MM.1S (cell line): ENCODE measurements at regions not wholly inside any gene's neighbourhood (a gene's known extent, or its start where the extent isn't known, plus 50 kb on each side); places are given as distances from the start of the nearest gene placed in this dataset.

Experiments
- DNase-seq: peaks from one replicate; pipeline ENCODE4 v3.0.0-alpha.2; 2015
- H2AFZ ChIP-seq: fragments of 300-600 bp; sonication (generic); 2 replicates; pipeline ENCODE4 v1.6.0; 2016; ENCODE audit warnings: antibody characterized with exemption, low read length
- H3F3A ChIP-seq: fragments of 300-600 bp; sonication (generic); 2 replicates; pipeline ENCODE4 v1.6.1; 2016; ENCODE audit warnings: mild to moderate bottlenecking, antibody characterized with exemption, low read length, moderate library complexity, mixed read lengths; ENCODE audit not compliant: insufficient read depth
- H3K27ac ChIP-seq: fragments of 300-600 bp; sonication (generic); 2 replicates; pipeline ENCODE4 v1.5.1; 2016; ENCODE audit warnings: mild to moderate bottlenecking, low read length
- H3K27me3 ChIP-seq: fragments of 300-600 bp; sonication (generic); replicated peaks from 2 replicates; pipeline ENCODE4 v1.6.0; 2016; ENCODE audit warnings: low read length; ENCODE audit not compliant: insufficient read depth
- H3K36me3 ChIP-seq: fragments of 300-600 bp; sonication (generic); replicated peaks from 2 replicates; pipeline ENCODE4 v1.6.1; 2016; ENCODE audit warnings: mild to moderate bottlenecking, low read length, mixed read lengths; ENCODE audit not compliant: insufficient read depth
- H3K4me1 ChIP-seq: fragments of 300-600 bp; sonication (generic); 2 replicates; pipeline ENCODE4 v1.6.1; 2016; ENCODE audit warnings: low read length, mixed read lengths
- H3K4me2 ChIP-seq: fragments of 300-600 bp; sonication (generic); 2 replicates; pipeline ENCODE4 v1.6.0; 2016; ENCODE audit warnings: low read depth, low read length
- H3K4me3 ChIP-seq: fragments of 300-600 bp; sonication (generic); 2 replicates; pipeline ENCODE4 v1.5.1; 2016; ENCODE audit warnings: low read length, mixed read lengths
- H3K79me2 ChIP-seq: fragments of 300-600 bp; sonication (generic); 2 replicates; pipeline ENCODE4 v1.6.1; 2016; ENCODE audit warnings: mixed run types, low read length, mixed read lengths
- H3K9ac ChIP-seq: fragments of 300-600 bp; sonication (generic); 2 replicates; pipeline ENCODE4 v1.6.1; 2016; ENCODE audit warnings: low read length, mixed read lengths
- H3K9me2 ChIP-seq: fragments of 300-600 bp; sonication (generic); replicated peaks from 2 replicates; pipeline ENCODE4 v1.6.1; 2016; ENCODE audit warnings: mild to moderate bottlenecking, low read length, mixed read lengths; ENCODE audit not compliant: insufficient read depth
- H3K9me3 ChIP-seq: fragments of 300-600 bp; sonication (generic); replicated peaks from 2 replicates; pipeline ENCODE4 v1.6.1; 2016; ENCODE audit warnings: mild to moderate bottlenecking, low read length, mixed read lengths; ENCODE audit not compliant: insufficient read depth
- H4K20me1 ChIP-seq: fragments of 300-600 bp; sonication (generic); 2 replicates; pipeline ENCODE4 v1.6.1; 2016; ENCODE audit warnings: mild to moderate bottlenecking, low read length, moderate library complexity, mixed read lengths; ENCODE audit not compliant: insufficient read depth
- CTCF ChIP-seq: fragments of 300-600 bp; sonication (generic); IDR thresholded peaks from 2 replicates; pipeline ENCODE4 v1.5.1; 2016; ENCODE audit warnings: antibody characterized with exemption, low read length, mixed read lengths
- EZH2 ChIP-seq: fragments of 300-600 bp; sonication (generic); optimal IDR thresholded peaks from 2 replicates; pipeline ENCODE3; 2017; ENCODE audit warnings: low read depth, mild to moderate bottlenecking, antibody characterized with exemption, low read length, mixed read lengths
- EZH2phosphoT487 ChIP-seq: fragments of 300-600 bp; sonication (generic); IDR thresholded peaks from 2 replicates; pipeline ENCODE4 v1.6.1; 2018; ENCODE audit warnings: antibody characterized with exemption, low read length

GRCh38 chr3:137224464-137224863 lies 266.7 kb downstream of the IL20RB start:
- TF ChIP-seq EZH2 (no peak), EZH2phosphoT487 (no peak), CTCF (no peak)
- H3K9me3 ChIP-seq = no peaks in the 10 kb centered on the region
- DNase-seq = no peak
- no peak overlapping the region for H3K9ac ChIP-seq
- H3F3A ChIP-seq = no peaks in the 10 kb centered on the region
- H3K27ac ChIP-seq = no peak overlapping the region
- H2AFZ ChIP-seq = no peak overlapping the region
- H3K4me2 ChIP-seq = no peak overlapping the region
- H4K20me1 ChIP-seq = no peaks in the 10 kb centered on the region
- no peaks in the 10 kb centered on the region for H3K9me2 ChIP-seq
- H3K79me2 ChIP-seq = no peaks in the 10 kb centered on the region
- no peak overlapping the region for H3K4me3 ChIP-seq
- no peaks in the 10 kb centered on the region for H3K36me3 ChIP-seq
- H3K27me3 ChIP-seq = no peaks in the 10 kb centered on the region
- no peaks in the 10 kb centered on the region for H3K4me1 ChIP-seq

DNA sequence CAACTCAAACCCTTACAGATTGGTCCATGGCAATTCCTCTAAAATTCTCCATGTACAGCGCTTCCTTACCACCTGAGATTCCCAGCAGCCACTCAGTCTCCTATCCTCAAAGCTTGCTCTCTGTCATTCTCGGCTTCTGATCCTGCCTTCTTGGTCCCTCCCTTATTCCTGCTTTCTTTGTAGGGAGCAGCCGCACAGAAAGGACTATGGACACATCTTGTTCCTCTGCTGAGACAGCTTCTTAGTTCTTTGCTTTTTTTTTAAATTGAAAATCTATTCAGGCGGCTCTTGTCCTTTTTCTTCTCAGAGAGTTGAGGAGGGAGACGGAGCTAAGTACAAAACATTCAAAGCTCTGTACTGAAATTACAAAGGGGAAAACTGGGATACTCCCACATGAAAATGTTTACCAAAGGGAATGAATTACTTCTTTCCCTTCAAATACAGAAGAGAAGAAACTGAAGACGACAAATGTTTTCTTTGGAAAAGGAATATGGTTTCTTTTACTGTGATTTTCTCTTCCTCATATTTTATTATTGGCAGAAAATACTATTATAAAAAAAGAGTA lies 285.1 kb downstream of the IL20RB start:
- Histone ChIP-seq H4K20me1 (no peaks in the 10 kb centered on the region), H2AFZ (no peak overlapping the region), H3F3A (no peaks in the 10 kb centered on the region), H3K4me2 (no peak overlapping the region), H3K9me2 (no peaks in the 10 kb centered on the region), H3K36me3 (no peaks in the 10 kb centered on the region), H3K27ac (no peak overlapping the region), H3K9ac (no peak overlapping the region), H3K4me3 (no peak overlapping the region), H3K4me1 (no peaks in the 10 kb centered on the region), H3K9me3 (no peaks in the 10 kb centered on the region), H3K27me3 (no peaks in the 10 kb centered on the region), H3K79me2 (no peaks in the 10 kb centered on the region)
- no peak for DNase-seq
- TF ChIP-seq EZH2 = no peak
- TF ChIP-seq EZH2phosphoT487 = no peak
- TF ChIP-seq CTCF = no peak

DNA sequence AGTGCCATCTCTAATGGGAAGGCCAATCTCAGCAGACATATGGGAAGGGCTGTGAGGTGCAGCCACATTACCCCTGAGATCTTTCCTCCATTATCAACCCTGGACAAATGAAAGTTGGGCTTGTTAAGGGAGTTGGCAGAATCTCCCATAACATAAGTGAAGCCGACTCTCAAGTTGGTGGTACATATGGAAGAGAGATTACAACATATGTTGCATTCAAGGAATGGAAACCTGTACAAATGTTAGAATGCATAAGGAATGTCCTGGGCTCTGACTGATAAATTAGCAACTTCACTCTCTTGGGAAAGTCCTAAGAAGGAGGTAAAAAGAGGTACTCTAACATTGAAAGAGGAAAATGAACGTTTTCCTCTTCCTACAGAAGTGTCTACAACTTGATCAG lies 288.7 kb downstream of the IL20RB start:
- Histone ChIP-seq H3K4me1 (peaks cover 20% of the 10 kb centered on the region), H3K4me3 (no peak overlapping the region), H3F3A (peaks cover 10% of the 10 kb centered on the region), H3K27me3 (no peaks in the 10 kb centered on the region), H3K79me2 (no peaks in the 10 kb centered on the region), H3K27ac (no peak overlapping the region), H4K20me1 (no peaks in the 10 kb centered on the region), H3K9me3 (no peaks in the 10 kb centered on the region), H3K9me2 (no peaks in the 10 kb centered on the region), H3K36me3 (no peaks in the 10 kb centered on the region), H3K9ac (no peak overlapping the region), H3K4me2 (no peak overlapping the region), H2AFZ (no peak overlapping the region)
- DNase-seq = no peak
- no peak for TF ChIP-seq EZH2
- no peak for TF ChIP-seq CTCF
- no peak for TF ChIP-seq EZH2phosphoT487
